Fibroblast of pulmonary artery (primary cell): ENCODE measurements at regions not wholly inside any gene's neighbourhood (a gene's known extent, or its start where the extent isn't known, plus 50 kb on each side); places are given as distances from the start of the nearest gene placed in this dataset.
"Not testable (repeated sequence)": the region's sequence is repeated elsewhere in the genome, so short reads cannot be mapped to it uniquely, and the experiment has no call there.

Experiments
- DNase-seq: peaks from one replicate; pipeline ENCODE4 v3.0.0-alpha.2; 2010; ENCODE audit warnings: low read depth
- H3K4me3 ChIP-seq: replicated peaks from 2 replicates; pipeline ENCODE4 v1.5.1; 2011; ENCODE audit warnings: low read depth, mild to moderate bottlenecking, control low read depth, low read length, moderate library complexity
- TF ChIP-seq, protein P1 (sequence below): IDR thresholded peaks from 2 replicates; pipeline ENCODE4 v1.5.1; 2011; ENCODE audit warnings: mild to moderate bottlenecking, control low read depth, low read length, inconsistent platforms; ENCODE audit errors: missing control alignments

DNA sequence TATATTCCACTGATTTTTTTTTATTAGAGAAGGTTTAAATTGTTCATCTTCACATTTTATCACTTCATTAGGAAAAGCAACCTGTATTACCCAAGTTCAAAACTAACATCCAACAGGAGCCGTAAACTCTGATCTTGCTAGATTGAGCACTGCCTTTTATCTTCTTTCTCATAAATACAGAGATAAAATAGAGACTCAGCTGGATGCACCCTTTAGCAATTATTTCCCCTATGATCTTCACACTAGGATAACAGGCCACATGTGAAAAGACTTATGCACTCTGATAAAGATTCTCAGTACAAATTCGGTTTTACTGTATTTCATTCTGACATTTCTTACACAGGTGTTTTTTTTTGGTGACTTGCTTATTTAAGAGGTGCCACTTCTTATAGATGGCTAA lies 2438.2 kb upstream of the PCDH20 start:
- TF ChIP-seq, protein P1, sequence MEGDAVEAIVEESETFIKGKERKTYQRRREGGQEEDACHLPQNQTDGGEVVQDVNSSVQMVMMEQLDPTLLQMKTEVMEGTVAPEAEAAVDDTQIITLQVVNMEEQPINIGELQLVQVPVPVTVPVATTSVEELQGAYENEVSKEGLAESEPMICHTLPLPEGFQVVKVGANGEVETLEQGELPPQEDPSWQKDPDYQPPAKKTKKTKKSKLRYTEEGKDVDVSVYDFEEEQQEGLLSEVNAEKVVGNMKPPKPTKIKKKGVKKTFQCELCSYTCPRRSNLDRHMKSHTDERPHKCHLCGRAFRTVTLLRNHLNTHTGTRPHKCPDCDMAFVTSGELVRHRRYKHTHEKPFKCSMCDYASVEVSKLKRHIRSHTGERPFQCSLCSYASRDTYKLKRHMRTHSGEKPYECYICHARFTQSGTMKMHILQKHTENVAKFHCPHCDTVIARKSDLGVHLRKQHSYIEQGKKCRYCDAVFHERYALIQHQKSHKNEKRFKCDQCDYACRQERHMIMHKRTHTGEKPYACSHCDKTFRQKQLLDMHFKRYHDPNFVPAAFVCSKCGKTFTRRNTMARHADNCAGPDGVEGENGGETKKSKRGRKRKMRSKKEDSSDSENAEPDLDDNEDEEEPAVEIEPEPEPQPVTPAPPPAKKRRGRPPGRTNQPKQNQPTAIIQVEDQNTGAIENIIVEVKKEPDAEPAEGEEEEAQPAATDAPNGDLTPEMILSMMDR = no peak
- DNase-seq = no peak
- no peak overlapping the region for H3K4me3 ChIP-seq

DNA sequence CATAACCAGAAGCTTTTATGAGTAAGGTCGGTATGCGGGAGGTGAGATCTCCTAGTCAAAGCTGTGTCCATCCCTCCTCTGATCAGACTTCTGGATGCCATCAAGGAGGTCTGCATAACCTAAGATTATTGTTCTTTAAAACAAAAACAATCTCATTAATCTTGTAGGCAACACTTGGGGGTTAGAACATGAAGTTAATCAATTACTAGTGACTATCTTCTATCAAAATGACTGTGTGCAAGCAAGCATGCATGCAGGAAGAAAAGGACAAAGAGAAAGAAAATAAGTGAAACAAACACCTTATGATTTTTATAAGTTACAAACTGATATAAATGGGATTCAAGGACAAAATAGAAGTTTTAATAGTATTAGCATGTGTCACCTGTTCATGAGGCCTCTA lies 2435.9 kb upstream of the PCDH20 start:
- no peak for DNase-seq
- TF ChIP-seq, protein P1 = no peak
- H3K4me3 ChIP-seq = no peak overlapping the region

DNA sequence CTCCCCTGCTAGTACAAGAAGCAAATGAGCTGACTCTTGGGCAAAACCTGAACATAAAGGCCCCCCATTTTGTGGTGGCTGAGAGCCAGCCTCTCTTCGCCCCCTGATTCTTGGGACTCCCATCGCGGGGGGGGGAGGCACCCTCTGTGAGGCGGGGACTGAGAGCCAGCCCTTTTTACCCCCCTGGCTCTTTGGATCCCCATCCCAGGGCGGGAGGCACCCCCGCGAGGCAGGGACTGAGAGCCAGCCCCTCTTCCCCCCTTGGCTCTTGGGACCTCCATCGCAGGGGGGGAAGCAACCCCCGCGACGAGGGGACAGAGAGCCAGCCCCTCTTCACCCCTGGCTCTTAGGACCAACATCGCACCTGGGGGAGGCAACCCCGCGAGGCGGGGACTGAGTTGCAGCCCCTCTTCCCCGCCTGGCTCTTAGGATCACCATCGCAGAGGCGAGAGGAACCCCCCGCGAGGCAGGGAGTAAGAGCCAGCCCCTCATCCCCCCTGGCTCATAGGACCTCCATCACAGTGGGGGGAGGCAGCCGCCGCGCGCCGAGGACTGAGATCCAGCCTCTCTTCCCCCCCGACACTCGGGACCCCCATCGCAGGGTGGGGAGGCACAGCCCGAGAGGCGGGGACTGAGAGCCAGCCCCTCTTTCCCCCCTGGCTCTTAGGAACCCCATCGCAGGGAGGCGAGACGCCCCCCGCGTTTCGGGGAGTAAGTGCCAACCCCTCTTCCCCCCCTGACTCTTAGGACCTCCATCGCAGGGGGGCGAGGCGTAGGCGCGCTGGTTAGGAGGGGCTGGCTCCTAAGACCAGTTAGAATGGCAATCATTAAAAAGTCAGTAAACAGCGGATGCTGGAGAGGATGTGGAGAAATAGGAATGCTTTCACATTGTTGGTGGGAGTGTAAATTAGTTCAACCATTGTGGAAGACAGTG lies 2428.4 kb upstream of the PCDH20 start:
- DNase-seq = no peak
- TF ChIP-seq, protein P1 = no peak
- H3K4me3 ChIP-seq = no peak overlapping the region

DNA sequence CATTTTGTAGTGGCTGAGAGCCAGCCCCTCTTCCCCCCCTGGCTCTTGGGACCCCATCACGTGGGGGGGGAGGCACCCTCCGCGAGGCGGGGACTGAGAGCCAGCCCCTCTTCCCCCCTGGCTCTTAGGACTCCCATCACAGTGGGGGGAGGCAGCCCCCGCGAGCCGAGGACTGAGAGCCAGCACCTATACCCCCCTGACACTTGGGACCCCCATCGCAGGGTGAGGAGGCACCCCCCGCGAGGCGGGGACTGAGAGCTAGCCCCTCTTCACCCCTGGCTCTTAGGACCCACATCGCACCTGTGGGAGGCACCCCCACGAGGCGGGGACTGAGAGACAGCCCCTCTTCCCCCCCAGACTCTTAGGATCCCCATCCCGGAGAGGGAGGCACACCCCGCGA lies 2426.5 kb upstream of the PCDH20 start:
- no peak overlapping the region for H3K4me3 ChIP-seq
- TF ChIP-seq, protein P1 = no peak
- no peak for DNase-seq

DNA sequence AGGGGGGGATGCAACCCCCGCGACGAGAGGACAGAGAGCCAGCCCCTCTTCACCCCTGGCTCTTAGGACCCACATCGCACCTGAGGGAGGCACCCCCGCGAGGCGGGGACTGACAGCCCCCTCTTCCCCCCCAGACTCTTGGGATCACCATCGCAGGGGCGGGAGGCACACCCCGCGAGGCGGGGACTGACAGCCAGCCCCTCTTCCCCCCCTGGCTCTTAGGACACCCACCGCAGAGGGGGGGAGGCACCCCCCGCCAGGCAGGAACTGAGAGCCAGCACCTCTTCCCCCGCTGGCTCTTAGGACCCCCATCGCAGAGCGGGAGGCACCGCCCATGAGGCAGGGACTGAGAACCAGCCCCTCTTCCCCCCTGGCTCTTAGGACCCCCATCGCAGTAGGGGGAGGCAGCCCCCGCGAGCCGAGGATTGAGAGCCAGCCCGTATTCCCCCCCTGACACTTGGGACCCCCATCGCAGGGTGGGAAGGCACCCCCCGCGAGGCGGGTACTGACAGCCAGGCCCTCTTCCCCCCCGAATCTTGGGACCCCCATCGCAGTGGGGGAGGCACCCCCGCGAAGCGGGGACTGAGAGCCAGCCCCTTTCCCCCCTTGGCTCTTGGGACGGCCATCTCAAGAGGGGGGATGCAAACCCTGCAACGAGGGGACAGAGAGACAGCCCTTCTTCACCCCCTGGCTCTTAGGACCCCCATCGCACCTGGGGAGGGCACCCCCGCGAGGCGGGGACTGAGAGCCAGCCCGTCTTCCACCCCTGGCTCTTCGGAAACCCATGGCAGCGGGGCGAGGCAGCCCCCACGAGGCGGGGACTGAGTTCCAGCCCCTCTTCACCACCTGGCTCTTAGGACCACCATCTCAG lies 2425.1 kb upstream of the PCDH20 start:
- TF ChIP-seq, protein P1 = no peak
- DNase-seq = no peak
- no peak overlapping the region for H3K4me3 ChIP-seq

DNA sequence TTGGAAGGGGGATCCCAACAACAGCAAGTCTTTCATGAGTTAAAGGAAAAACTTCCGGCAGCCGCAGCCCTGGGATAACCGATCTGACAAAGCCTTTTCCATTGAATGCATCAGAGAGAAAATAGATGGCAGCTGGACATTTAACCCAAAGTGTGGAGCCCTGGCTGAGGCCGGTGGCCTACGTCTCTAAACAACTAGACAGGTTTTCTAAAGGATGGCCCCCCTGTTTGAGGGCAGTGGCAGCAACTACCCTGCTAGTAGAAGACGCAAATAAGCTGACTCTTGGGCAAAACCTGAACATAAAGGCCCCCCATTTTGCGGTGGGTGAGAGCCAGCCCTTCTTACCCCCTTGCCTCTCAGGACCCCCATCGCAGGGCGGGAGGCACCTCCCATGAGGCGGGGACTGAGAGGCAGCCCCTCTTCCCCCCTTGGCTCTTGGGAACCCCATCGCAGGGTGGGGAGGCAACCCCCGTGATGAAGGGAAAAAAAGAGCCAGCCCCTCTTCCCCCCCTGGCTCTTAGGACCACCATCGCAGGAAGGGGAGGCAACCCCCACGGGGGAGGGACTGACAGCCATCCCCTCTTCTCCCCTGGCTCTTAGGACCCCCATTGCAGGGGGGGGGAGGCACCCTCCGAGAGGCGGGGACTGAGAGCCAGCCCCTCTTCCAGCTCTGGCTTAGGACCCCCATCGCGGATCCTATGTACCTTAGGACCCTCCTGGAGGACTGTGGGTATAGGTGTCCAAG lies 2422.9 kb upstream of the PCDH20 start:
- H3K4me3 ChIP-seq = no peak overlapping the region
- TF ChIP-seq, protein P1 = no peak
- no peak for DNase-seq

DNA sequence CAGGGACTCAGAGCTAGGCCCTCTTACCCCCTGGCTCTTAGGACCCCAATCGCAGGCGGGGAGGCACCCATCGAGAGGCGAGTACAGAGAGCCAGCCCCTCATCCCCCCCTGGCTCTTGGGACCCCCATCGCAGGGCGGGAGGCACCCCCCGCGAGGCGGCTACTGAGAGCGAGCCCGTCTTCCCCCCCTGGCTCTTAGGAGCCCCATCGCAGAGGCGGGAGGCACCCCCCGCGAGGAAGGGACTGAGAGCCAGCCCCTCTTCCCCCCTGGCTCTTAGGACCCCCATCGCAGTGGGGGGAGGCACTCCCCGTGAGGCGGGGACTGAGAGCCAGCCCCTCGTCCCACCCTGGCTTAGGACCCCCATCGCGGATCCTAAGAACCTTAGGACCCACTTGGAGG lies 2422.1 kb upstream of the PCDH20 start:
- DNase-seq, H3K4me3 ChIP-seq: not testable (repeated sequence)

DNA sequence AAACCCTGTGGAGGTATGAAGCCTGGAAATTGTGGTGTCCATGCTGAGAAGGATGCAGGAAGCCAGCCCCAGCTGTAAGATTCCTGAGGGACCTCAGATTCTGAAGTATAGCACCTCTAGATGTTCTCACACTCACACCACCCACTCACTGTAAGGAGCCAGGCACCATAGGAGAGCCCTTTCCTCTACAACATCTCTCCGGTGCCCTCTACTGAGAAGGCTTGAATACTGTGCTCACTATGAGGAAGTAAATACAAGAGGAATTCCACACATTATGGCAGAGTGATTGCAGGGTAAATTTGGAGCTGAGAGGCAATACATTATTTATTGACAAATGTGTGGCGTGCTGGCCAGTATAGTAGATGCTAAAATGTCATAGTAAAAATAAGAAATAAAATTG lies 2414.0 kb upstream of the PCDH20 start:
- H3K4me3 ChIP-seq, DNase-seq: not testable (repeated sequence)

DNA sequence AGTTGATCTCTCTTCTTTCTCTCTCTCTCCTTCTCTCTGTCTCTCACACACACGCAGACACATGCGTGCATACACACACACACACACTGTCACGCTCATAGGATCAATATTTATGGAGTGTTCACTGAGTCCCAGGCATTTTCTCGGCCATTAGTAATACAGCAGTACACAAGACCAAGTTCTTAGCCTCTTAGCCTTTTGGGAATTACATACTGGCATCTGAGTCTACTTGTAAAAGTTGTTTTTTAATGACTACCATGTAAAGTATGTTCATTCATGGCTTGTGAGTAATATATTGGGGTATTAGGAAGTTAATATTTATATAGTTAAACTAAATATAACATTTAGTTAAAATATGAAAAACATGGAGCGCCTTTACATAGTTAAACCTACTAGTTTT lies 2406.1 kb upstream of the PCDH20 start:
- not testable (repeated sequence) for H3K4me3 ChIP-seq, DNase-seq

DNA sequence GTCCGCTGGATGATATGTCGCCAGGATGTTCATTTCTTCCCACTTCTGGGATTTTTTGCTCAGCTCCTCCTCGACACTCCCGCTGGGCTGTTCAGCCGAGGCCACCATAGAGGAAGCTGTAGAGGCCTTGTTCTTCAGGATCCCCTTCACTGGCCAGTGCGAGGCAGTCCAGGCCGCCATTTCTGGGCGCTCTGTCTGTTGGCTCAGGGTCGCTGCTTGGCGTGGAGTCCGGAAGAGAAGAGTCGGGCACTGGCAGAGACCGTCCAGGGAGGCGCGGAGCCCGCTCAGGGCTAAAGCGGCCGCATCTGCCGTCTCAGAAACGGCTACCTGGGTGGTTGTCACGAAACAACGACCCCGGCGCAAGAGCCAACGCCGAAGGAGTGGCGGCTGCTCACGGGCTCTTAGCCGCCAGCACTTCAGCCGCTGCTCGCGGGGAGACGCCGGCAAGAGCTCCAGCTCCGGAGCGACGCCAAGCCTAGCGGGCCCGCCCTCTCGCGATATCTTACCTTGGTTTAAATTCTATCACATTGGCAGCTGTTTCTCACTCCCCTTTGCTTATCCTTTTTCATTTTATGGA lies 2395.9 kb upstream of the PCDH20 start:
- not testable (repeated sequence) for H3K4me3 ChIP-seq

More for the DNA sequence above, 2395.9 kb upstream of the PCDH20 start:
- DNase-seq = not testable (repeated sequence)
